ENCODE measurements at regions not wholly inside any gene's neighbourhood (a gene's known extent, or its start where the extent isn't known, plus 50 kb on each side); places are given as distances from the start of the nearest gene placed in this dataset.

DNA sequence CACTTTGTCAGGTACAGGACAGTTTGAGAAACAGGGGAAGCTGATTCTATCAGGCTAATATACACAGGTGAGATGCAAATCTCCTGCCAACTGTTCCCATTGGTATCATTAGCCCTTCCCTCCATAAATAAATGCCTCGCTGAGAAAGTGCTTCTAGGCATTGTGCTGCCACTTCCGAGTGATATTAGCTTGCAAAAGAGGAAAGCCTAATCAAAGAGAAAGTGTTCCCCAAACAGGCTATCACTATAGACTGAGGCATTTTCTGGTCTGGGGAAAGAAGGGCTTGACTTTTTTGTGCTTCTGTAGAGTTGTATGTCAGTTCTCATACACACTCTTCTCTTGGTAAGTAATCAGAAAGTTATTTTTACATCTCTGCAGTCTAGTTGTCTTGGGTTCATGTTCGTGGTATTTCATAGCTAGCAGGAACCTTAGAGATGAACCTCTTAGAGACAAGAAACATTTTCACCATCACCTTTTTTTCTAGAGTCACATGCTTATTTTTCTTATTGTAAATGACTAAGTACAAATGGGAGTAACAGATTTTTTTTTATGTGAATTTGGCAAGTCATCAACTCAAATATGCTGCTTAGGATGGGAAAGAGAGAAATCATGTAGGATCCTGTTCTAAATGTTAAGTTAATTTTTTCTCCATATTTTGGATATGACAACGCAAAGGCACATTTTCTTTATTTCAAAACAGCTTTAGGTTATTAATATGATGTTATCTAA lies 1009.8 kb downstream of the ADGRL3 start:
- no peak for DNase-seq

DNA sequence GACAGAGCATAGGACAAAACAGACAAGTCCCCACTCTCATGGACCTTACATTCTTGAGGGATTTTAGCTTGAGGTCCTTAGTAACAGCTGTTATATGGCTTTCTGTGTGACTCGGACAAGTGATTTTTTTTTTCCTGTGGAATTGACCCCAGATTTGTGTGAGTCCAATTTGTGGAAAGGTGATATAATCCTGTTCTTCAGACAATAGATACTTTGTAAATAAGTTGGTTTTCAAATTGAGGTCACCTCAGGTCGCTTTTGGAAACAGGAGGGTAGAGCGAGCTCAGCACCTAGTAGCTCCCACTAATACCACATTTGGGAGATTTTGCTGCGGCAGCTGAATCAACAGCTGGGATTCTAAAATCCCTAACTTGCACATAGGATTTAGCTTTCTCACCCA lies 1008.8 kb downstream of the ADGRL3 start:
- no peak for DNase-seq

DNA sequence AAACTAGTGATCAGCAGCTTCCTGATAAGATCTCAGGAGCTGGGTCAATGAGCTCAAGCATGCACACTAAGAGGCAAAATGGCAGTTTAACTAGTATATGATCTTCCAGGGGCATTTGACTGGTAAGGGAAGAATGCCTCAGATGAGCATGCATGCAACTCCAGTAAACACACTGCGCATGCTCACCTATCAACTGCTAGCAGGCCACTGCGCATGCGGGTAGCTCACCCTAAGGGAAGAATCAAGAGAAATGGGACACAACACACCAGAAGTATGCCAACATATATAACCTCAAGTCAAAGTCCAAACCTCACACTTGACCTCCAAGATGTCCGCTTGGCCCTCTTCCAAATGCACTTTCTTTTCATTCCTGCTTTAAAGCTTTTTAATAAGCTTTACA lies 1004.0 kb downstream of the ADGRL3 start:
- DNase-seq: no peak

DNA sequence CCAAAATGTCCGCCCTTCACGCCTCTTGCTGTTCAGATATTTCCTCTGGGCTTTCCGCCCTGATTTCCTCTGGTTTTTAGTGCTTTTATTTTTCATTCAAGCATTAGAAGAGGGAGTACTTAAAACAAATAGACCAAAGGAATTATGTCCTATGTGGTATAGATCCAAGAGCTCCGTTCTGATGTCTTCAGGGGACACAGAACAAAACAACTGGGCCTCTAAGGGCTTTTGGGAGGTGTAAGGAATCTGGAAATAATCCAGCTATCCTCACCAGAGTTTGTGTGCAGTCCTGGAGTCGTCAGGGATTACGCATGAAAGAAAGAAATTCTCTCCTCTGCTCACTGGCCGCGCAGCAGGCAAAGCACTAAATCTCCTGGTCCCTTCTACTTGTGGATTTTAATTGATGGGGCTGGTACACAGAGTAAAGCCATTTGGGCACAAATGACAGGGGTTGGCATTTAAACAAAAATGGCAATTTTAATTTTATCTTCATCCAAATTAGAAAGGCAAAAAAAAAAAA lies 999.2 kb downstream of the ADGRL3 start:
- DNase-seq: no peak

DNA sequence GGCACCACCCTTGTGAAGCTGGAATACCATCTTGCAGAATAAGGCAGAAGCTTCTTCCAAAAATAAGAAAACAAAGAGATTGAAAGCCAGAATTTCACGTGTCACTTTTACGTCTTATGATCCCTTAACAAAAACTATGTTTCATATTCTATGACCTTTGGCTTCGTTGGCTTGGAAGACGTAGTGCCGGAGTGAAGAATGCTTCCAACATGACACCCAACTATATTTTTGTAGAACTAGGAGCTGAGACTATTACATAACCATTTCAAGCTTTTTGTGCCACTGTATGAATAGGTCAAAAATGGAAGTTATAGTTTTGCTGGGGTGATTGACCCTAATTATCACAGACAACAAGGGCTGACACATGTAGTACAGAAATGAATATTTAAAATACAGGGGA lies 996.2 kb downstream of the ADGRL3 start:
- no peak for DNase-seq

DNA sequence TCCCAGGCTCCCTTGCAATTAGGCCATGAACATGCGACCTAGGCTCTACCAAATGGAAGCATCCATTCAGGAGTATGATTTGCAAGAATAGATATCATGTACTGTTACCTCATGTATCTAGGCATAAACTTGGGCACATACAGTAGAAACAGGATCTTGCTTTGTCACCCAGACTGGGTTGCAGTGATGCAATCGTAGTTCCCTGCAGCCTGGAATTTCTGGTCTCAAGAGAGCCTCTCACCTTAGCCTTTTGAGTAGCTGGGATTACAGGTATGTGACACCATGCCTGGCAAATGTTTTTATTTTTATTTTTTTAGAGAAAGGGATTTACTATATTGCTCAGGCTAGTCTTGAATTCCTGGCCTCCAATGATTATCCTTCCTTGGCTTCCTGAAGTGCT lies 994.2 kb downstream of the ADGRL3 start:
- DNase-seq: no peak

DNA sequence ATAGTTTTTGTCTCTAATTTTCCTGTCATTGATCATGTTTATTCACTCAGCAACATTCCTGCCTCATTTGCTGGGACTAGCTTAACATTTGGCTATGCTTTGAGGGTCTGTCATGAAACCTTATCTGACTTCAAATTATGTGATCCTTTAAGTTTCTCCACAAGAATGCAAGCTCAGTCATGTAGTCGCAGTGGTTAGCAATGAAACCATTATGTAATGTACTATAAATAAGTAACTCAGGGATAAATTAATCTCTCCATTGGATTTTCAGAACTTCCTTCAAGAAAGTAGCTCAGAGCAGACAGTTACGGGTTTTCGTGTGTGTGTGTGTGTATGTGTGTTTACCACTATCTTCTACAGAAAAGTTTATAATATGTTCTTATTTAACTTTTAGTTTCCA lies 993.6 kb downstream of the ADGRL3 start:
- no peak for DNase-seq

DNA sequence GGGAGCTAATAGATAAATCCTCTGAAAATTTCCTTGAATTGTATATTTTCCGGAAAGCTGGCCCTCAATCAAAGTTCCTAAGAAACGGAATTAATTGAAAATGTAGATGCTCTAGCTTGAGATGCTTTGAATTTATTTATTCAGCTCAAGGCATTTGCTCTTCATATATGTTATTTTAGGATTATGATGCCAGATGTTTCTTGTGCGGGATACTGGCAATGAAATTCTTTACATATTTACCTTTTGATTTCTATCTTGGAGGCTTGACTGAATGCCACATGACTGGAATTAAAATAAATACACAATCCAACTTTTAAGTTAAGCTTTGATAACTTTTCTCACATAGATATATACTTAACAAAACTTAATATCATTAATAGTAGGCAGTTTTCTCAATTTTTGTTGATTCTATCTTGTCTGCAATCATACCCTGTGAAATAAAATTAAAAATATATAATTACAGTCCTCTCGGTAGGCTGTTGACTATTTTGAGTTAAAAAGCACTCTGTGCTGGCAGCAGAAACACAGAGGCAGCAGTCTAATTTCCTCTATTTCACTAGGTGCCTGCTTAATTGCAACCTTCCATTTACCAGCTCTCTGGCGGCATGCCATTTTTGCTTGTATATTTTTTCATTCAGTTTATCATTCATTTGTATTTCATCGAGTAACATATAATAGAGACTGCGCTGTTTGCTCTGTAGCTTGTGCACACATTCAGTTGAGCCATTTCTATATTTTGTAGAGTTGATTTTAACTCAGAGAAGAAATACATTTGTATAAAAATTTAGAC lies 991.5 kb downstream of the ADGRL3 start:
- no peak for DNase-seq

DNA sequence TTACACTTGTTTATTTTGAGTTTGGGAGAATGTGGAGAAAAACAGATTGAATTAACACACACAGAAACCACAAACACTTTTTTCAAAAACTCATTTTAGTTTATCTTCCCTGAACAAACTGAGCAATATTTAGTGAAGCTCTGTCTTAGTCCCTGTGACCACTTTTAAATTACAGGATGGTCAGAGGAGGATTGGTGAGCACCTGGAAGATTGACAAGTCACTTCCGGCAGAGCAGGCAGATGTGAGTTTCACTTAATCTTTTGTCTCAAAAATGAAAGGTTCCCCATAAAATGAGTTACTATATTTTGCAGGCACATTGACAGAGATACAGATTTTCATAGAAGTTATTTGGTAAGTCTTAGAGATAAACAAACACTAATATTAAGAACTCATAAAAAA lies 970.1 kb downstream of the ADGRL3 start:
- DNase-seq: no peak

DNA sequence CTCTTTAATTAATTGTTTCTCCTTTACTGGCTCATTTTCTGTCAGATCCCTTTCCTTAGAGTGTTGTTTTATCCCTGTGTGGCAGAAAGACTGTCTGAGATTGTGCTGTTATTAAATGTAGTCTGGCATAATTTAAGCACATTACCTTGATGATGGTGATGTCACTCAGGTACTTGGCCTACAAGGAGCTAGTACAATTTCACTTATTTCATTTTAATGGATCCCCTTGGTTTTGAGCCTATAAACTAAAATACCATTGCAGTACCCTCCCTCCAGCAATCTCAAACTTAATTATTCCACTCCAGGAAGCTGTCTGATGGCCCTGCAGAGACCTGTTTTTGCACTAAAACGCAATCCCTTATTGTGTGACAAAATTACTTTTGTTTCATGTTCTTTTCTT lies 968.6 kb downstream of the ADGRL3 start:
- DNase-seq: no peak

DNA sequence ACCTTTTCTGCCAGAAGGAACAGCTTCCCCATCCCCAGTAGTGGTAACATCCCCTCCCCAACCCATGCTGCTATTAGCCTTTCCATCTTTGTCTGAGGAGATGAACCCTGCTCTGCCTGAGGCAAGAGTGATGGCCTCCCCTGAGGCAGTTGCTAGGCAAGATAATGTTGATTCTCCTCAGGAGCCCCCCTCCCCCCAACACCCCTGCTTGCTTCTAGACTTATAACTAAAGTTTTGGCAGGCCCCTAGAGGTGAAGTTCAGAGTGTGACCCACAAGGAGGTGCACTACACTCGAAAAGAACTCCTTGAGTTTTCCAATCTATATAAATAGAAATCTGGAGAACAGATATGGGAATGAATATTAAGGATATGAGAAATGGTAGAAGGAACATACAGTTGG lies 962.5 kb downstream of the ADGRL3 start:
- DNase-seq: no peak

DNA sequence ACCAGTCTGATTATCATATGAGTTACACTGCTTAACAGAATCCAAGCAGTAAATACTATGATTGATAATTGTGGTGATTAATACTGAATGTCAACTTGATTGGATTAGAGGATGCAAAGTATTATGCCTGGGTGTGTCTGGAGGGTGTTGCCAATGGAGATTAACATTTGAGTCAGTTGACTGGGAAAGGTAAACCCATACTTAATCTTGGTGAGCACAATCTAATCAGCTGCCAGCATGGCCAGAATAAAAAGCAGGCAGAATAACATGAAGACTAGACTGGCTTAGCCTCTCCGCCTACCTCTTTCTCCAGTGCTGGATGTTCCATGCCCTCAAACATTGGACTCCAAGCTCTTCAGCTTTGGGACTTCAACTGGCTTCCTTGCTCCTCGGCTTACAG lies 961.3 kb downstream of the ADGRL3 start:
- DNase-seq: no peak

DNA sequence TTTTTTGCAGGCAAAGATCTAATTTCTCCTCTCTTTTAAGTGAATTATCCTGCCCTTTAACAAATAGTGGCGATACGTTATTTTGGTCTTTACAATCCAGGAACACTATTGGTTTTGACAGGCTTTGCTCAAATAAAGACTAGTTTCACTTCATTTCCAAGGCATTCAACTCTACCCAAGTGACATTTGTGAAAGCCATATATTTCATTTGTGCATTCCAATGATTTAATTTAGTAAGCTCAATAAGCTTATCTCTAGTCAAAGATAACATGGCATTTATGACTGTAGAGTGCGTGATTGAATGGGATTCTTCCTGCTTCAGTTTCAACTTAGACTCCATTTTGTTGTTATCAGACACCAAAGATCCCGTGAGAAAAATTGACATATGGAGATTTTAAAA lies 959.8 kb downstream of the ADGRL3 start:
- DNase-seq: no peak

DNA sequence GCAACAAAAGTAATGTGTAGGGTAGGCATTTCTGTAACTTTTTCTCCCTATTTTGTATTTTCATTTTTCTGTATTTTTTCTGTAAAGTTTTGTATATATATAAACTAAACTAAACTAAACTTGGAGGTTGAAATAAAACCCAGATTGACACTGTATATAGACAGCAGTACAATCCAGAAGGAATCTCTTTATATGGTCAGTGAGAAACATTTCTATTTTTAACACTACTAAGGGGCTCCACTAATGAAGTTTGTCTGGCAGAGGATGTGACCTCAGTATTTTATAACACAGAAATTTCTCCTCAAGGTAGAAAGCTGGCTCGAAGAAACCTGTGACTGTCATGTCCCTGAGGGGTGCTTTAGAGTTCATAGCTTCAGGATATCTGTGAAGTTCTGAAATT lies 959.2 kb downstream of the ADGRL3 start:
- no peak for DNase-seq

DNA sequence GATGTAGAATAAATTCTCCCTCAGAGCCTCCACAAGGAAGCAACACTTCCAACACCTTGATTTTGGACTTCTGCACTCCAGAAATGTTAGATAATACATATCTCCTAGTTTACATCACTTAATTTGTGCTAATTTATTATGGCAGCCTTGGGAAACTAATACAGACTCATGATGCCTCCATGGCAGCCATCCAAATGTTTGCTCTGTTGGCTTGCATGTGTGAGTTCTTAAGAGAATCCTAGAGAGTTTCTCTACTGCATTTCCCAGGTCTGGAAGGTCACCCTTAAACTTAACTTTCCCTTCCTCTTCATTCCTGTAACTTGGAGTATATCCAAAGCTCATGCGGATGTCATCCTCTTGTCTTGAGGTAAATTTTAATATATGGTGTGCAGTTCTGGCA lies 956.1 kb downstream of the ADGRL3 start:
- DNase-seq: no peak

DNA sequence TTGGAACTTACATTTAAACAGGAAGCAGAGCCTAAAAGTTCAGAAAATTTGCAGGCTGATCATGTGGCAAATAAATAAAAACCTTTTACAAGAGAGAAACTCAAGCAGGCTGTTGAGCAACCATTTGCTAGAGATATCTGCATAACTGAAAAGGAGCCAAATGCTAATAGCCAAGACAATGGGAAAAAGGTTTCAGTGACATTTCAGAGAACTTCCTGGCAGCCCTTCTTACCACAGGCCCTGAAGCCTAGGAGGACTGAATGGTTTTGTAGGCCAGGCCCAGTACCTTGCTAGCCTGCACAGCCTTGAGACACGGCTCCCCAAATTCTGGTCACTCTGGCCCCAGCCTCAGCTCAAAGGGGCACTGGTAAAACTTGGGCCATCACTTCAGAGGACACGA lies 945.1 kb downstream of the ADGRL3 start:
- DNase-seq: no peak

DNA sequence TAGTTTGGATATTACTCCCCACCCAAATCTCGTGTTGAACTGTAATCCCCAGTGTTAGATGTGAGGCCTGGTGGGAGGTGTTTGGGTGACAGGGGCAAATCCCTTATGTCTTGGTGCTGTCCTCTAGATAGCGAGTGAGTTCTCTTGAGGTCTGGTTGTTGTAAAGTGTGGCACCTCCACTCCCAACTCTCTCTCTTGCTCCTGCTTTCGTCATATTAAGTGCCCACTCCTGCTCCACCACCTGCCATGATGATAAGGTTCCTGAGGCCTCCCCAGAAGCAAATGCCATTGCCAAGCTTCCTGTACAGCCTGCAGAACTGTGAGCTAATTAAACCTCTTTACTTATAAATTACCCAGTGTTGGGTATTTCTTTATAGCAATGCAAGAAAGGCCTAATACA lies 944.3 kb downstream of the ADGRL3 start:
- no peak for DNase-seq

DNA sequence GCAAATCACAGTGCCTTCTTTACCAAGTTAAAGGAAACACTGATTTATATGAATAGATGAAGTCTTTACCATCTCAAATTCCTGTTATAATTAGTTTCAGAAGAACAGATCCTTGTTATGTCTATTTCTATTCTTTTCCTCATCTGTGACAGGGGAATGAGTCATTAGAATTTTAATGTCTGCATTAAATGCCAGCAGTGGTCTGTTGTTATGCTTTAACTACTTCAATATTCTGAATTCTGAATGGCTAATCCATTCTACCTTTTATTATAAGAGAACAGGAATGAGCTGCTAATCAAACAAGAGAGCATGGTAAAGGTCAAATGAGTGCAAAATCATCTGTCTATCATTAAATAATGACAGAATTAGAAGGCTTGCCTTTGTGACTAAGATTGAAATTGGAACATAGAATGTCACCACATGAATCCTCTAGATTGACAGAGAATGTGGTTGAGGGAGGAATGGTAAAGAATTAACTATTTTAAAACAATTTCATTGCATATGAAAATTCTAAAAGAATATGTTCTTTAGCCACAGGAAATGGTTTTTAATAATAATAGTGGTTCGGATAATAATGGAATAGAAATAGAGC lies 935.5 kb downstream of the ADGRL3 start:
- DNase-seq: no peak

DNA sequence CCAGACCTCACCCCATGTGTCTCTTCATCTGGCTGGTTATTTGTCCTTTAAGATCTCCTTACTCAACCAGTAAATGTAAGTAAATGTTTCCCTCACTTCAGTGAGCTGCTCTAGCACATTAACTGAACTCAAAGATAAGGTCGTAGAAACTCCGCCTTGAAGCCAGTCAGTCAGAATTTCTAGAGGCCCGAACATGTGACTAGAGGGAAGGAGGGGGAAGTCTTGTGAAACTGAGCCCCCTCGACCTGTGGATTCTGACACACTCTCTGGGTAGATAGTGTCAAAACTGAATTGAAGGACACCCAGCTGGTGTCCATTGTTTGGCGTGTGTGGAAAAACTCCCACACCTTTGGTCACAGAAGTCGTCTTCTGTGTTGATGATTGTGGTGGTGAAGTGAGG lies 933.9 kb downstream of the ADGRL3 start:
- DNase-seq: no peak

DNA sequence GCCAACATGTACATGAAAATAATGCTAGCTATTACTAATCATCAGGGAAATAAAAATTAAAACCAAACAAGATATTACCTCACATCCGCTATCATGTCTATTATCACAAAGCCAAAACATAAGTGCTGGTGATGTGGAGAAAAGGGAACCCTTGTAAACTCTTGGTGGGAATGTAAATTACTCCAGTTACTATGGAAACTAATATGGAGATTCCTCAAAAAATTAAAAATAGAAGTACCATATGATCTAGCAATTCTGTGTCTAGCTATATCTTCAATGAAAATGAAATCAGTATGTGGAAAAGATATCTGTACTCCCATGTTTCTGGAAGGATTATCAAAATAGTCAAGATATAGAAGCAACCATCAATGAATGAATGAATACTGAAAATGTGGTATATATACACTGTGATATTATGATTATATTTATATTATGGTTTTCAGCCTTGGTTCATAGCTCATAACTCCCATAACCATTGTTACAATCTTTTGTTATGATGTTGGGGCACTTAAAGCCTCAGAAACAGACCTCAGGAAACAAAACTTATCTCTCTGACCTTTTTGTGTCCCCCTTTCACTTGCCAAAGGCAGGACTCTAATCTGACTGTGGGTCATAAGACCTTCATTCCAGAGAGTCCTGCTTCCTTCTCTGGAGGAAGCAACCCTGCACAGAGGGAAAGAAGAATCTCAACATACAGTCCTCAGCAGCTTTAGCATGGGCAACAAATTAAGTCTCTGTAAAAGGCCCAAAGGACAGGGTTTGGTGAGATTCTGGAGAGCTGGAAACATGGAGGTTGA lies 933.2 kb downstream of the ADGRL3 start:
- no peak for DNase-seq

DNA sequence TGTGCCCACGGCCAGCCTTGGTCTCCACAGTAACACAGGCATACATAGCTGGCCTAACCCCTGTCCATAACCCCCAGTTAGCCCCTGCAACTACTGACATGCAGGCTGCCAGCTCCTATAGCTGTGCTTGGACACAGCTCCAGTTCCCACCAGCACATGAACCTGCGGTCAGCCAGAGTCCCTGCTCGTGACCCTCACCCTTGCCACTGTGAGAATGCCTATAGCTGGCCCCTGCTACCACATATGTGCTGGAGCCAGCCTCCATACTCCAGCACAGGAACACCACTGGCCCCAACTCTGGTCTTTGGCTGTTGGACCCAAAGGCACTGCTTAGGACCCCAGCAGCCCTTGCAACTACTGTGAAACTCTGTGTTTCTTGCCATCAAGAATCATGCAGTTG lies 930.9 kb downstream of the ADGRL3 start:
- no peak for DNase-seq

DNA sequence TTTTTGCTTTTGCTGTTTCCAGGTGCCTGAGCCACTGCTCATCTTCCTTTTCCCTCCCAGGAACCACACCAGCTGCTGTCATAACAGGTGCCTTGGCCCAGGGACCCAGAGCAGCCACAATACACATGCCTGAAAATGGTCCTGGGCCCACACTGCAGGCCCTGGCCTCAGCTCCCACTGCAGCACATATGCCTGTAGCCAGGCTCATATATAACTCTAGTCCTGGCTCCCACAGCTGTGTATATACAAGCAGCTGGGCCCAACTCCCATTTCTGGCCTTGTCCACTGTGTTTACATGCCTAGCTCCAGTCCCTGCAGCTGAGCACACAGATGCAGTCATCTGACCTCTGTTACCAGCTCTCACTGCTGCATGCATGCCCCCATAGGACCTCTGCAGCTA lies 930.5 kb downstream of the ADGRL3 start:
- DNase-seq: no peak

DNA sequence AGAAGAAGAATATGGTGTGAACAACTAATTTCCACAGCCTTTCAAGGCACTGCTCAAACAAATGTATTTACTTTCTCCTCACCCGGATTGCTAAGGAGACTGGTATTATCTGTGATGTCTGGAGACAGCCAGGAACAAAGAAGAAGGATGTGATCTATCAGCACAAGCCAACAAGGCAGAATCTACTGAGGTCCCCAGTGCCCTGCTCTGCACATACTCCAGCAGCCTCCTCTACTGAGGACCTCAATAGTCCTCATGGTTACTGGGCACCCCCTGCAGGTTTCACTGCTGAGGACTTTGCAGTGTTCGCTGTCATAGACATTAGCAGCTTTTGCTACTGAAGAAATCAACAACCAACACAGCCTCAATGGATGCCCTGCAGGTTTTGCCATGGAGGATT lies 930.1 kb downstream of the ADGRL3 start:
- DNase-seq: no peak

Measured in suppressor macrophage (primary cell).